PC-9 (cell line): ENCODE measurements at regions not wholly inside any gene's neighbourhood (a gene's known extent, or its start where the extent isn't known, plus 50 kb on each side); places are given as distances from the start of the nearest gene placed in this dataset.

Source experiments
- BruUV-seq: library from RNA; stranded (reverse); fragments of 400-500 nt; replicated peaks from 2 replicates; lab custom pipeline; 2021; lab: Mats Ljungman, UMichigan
- CTCF ChIA-PET: fragments of 300-600 bp; sonication (Branson Sonifier 250); formaldehyde crosslinking; loops from one replicate; lab custom pipeline; 2022; ENCODE audit warnings: antibody characterized with exemption; lab: Charles Lee
- POLR2A ChIA-PET: fragments of 300-600 bp; sonication (Branson Sonifier 250); formaldehyde crosslinking; loops from one replicate; lab custom pipeline; 2022; ENCODE audit warnings: antibody characterized with exemption; ENCODE audit not compliant: unreplicated experiment; lab: Charles Lee
- DNase-seq, 2 experiments: peaks; one replicate each; pipeline versions ENCODE4 v3.0.0 to v3.0.0-alpha.2; 2015 to 2022; ENCODE audit warnings: mixed read lengths in 1 of 2
- H2AFZ ChIP-seq: fragments of 200-600 bp; sonication (generic); 2 replicates; pipeline ENCODE4 v1.8.1; 2017; ENCODE audit warnings: antibody characterized with exemption
- H3F3A ChIP-seq: fragments of 200-600 bp; sonication (generic); 2 replicates; pipeline ENCODE4 v1.8.1; 2017; ENCODE audit warnings: antibody characterized with exemption, mild to moderate bottlenecking, low read depth; ENCODE audit not compliant: insufficient read depth
- H3K27ac ChIP-seq: fragments of 200-600 bp; sonication (generic); 2 replicates; pipeline ENCODE4 v1.6.1; 2016; ENCODE audit warnings: mixed run types
- H3K27me3 ChIP-seq: fragments of 200-600 bp; sonication (generic); 2 replicates; pipeline ENCODE4 v1.6.1; 2016; ENCODE audit warnings: low read depth, mixed run types; ENCODE audit not compliant: insufficient read depth
- H3K36me3 ChIP-seq: fragments of 200-600 bp; sonication (generic); 2 replicates; pipeline ENCODE4 v1.6.1; 2016; ENCODE audit warnings: low read depth, mixed run types
- H3K4me1 ChIP-seq: fragments of 200-600 bp; sonication (generic); replicated peaks from 2 replicates; pipeline ENCODE4 v1.6.1; 2016; ENCODE audit warnings: mixed run types; ENCODE audit not compliant: insufficient read depth
- H3K4me2 ChIP-seq: fragments of 200-600 bp; sonication (generic); 2 replicates; pipeline ENCODE4 v1.6.1; 2017; ENCODE audit warnings: mixed run types
- H3K4me3 ChIP-seq: fragments of 200-600 bp; sonication (generic); 2 replicates; pipeline ENCODE4 v1.6.1; 2016; ENCODE audit warnings: mixed run types
- H3K79me2 ChIP-seq: fragments of 200-600 bp; sonication (generic); 2 replicates; pipeline ENCODE4 v1.6.1; 2017; ENCODE audit warnings: low read depth, mixed run types
- H3K9me2 ChIP-seq: fragments of 200-600 bp; sonication (generic); 2 replicates; pipeline ENCODE4 v1.8.1; 2017; ENCODE audit warnings: mild to moderate bottlenecking; ENCODE audit not compliant: insufficient read depth
- H3K9me3 ChIP-seq: fragments of 200-600 bp; sonication (generic); 2 replicates; pipeline ENCODE4 v1.8.1; 2016; ENCODE audit warnings: low read depth; ENCODE audit not compliant: insufficient read depth
- H4K20me1 ChIP-seq: fragments of 200-600 bp; sonication (generic); 2 replicates; pipeline ENCODE4 v1.8.1; 2017; ENCODE audit not compliant: insufficient read depth
- CTCF ChIP-seq: fragments of 200-600 bp; sonication (generic); conservative IDR thresholded peaks from 2 replicates; pipeline ENCODE4 v1.6.1; 2017; ENCODE audit warnings: mixed run types, antibody characterized with exemption, mild to moderate bottlenecking, moderate library complexity
- EZH2 ChIP-seq: fragments of 200-600 bp; sonication (generic); IDR thresholded peaks from 2 replicates; pipeline ENCODE4 v1.8.0; 2017; ENCODE audit warnings: antibody characterized with exemption, low read depth
- intact Hi-C: fragments of 100-400 bp; cut with micrococcal nuclease; formaldehyde crosslinking; loops from one replicate; pipeline ENCODE4 v1.10.0; 2022; ENCODE audit not compliant: unreplicated experiment

DNA sequence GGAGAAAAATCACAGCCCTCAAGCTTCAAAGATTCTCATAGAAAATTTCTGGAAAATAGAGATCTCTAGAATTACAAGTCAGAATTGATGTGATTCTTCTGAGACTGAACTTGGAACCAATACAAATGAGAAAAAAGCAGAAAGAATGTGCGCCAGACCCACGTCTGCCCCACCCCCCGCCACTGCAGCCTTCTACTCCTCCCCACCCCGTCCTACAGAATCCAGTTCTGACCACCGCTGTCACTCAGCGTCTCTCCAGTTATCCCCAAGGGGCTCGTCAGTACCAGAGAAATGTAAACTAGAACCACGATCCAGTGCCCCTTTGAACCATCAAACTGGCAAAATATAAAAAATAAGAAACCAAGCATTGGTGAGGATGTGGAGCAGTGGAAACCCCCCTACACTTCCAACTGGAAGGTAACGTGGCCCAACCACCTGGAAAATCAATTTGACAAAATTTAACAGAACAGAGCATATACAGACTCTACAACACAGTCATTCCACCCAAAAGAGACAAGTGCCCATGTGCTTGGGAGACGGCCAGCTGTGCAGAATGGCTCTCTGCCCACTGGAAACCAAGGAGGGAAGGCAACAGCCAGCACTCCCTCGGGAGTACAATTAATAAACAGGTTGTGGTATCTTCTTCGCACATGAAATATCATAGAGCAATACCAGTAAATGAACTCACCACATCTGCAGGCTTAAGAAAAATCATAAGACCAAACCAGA is 397.9 kb downstream of the TNS3 start:
- H3K9me2 ChIP-seq, result no peaks in the 10 kb centered on the region
- H3K27ac ChIP-seq, result no peak overlapping the region
- H3K9me3 ChIP-seq, result no peaks in the 10 kb centered on the region
- H3K4me2 ChIP-seq, result no peak overlapping the region
- H2AFZ ChIP-seq, result no peak overlapping the region
- CTCF ChIA-PET, result no interaction called here
- no peaks in the 10 kb centered on the region for H3K4me1 ChIP-seq
- DNase-seq, result no peak
- H3K79me2 ChIP-seq, result no peaks in the 10 kb centered on the region
- TF ChIP-seq EZH2 (no peak), CTCF (no peak)
- H3K27me3 ChIP-seq, result peaks cover 18% of the 10 kb centered on the region; the same call in 1 of the 2 replicates
- BruUV-seq, result no TSS peak
- no peak overlapping the region for H3K4me3 ChIP-seq
- H4K20me1 ChIP-seq, result no peaks in the 10 kb centered on the region
- no peaks in the 10 kb centered on the region for H3K36me3 ChIP-seq
- H3F3A ChIP-seq, result no peaks in the 10 kb centered on the region
- POLR2A ChIA-PET, result no interaction called here
- intact Hi-C loops, result loop anchor here (5.0 kb wide), 1 partner anchor 68 kb away; no protein-coding TSS in a partner anchor

DNA sequence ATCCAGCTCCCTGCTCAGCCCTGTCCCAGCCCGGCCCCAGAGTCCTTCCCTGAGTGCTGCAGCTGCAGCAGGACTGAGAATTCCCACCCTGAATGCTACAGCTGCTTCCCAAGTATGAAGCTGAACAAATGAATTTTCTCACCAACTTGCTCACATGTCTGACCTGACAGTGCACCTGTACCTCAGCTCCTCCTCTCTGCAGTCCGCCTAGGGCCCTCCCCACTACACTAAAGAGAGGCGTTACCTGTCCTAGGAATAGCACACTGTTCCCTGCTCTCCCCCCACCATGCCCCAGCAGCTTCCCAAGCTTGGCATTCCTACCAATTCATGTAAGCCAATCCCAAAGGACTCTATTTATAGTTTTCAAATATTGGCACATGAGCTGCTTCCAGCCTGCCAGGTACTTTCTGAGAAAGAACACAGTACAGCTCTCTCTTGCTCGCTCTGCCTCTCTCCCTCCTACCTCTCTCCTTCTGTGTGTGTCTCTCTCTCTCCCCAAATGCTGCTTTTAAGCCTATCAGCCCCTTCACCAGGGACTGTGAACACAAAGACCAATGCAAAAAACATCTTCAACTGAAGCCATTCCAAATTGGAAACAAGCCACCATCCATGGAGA is 400.1 kb downstream of the TNS3 start:
- no peak overlapping the region for H3K4me3 ChIP-seq
- no peak for DNase-seq
- no peak overlapping the region for H2AFZ ChIP-seq
- H3K4me2 ChIP-seq, result no peak overlapping the region
- POLR2A ChIA-PET, result no interaction called here
- no peaks in the 10 kb centered on the region for H3K36me3 ChIP-seq
- intact Hi-C loops, result loop anchor here (2.0 to 5.0 kb wide), 2 partner anchors 70 to 829 kb away; no protein-coding TSS in a partner anchor
- no peaks in the 10 kb centered on the region for H3K9me2 ChIP-seq
- no peaks in the 10 kb centered on the region for H3K4me1 ChIP-seq
- H3K79me2 ChIP-seq, result no peaks in the 10 kb centered on the region
- BruUV-seq, result no TSS peak
- TF ChIP-seq EZH2 (no peak), CTCF (no peak)
- CTCF ChIA-PET, result interaction anchor here (0.6 kb wide), 1 partner anchor 649 kb away, joined by 4 read pairs; no protein-coding TSS in a partner anchor
- no peaks in the 10 kb centered on the region for H3F3A ChIP-seq
- no peaks in the 10 kb centered on the region for H4K20me1 ChIP-seq
- no peak overlapping the region for H3K27ac ChIP-seq
- no peaks in the 10 kb centered on the region for H3K9me3 ChIP-seq
- H3K27me3 ChIP-seq, result peaks cover 8% of the 10 kb centered on the region; the same call in 1 of the 2 replicates

- Histone ChIP-seq H3K4me3 (no peak overlapping the region), H4K20me1 (no peaks in the 10 kb centered on the region), H3K27me3 (peaks cover 5% of the 10 kb centered on the region; the same call in 1 of the 2 replicates), H3K27ac (no peak overlapping the region), H2AFZ (no peak overlapping the region), H3K9me3 (no peaks in the 10 kb centered on the region), H3K4me1 (no peaks in the 10 kb centered on the region), H3K4me2 (no peak overlapping the region), H3F3A (no peaks in the 10 kb centered on the region), H3K79me2 (no peaks in the 10 kb centered on the region), H3K9me2 (no peaks in the 10 kb centered on the region), H3K36me3 (no peaks in the 10 kb centered on the region)
- TF ChIP-seq CTCF (peak; percentile 42; the same call in 1 of the 2 replicates), EZH2 (no peak)
- no peak for DNase-seq
- BruUV-seq, result no TSS peak
- intact Hi-C loops, result loop anchor here (1.0 to 5.0 kb wide), 5 partner anchors 72 to 1289 kb away; no protein-coding TSS in a partner anchor
- ChIA-PET CTCF (no interaction called here), POLR2A (interaction anchor here (1.0 kb wide), 1 partner anchor 1258 kb away, joined by 5 read pairs; no protein-coding TSS in a partner anchor)
Measured at GRCh38 chr7:47180516-47180826, 401.4 kb downstream of the TNS3 start.
